Islet precursor cell (in vitro differentiated cells): ENCODE measurements at regions not wholly inside any gene's neighbourhood (a gene's known extent, or its start where the extent isn't known, plus 50 kb on each side); places are given as distances from the start of the nearest gene placed in this dataset.
"Not testable (repeated sequence)": the region's sequence is repeated elsewhere in the genome, so short reads cannot be mapped to it uniquely, and the experiment has no call there.

Source experiments
- DNase-seq: peaks from one replicate; pipeline ENCODE4 v3.0.0-alpha.2; 2018

DNA sequence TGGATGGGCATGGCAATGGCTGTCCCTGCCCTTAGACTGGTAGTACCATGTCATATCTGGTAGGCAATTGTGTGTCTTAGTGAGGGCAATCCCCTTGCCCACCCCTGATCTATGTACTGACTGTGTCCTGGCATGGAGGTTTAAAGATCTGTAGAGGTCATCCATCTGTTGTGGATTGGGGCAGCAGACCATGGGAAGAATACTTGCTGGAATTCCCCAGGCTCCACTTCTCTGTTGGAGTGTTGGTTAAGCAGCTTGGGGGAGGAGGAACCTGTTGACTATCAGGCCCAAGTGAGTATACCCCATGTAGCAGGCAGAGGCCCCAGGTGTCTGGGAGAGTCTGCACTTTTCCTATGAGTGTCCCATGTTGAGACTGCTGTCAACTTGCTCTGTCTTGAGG, 246.7 kb upstream of the DIPK2B start:
- DNase-seq, result no peak

- no peak for DNase-seq
These were observed 245.2 kb upstream of the DIPK2B start for GRCh38 chrX:45445745-45446412.

DNA sequence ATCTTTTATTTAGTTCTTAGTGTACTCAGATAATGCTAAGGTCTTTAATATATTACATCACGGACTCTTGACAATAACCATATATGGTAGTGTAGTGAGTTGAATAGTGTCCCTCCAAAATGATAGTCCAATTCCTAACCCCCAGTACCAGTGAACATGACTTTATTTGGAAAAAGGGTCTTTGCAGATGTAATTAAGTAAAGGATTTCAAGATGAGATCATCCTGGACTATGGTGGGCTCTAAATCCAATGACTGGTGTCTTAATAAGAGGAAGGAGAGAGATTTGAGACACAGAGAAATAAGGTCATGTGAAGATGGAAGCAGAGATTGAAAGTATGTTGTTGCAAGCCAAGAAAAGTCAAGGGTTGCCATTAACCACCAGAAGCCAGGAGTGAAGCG, 236.5 kb upstream of the DIPK2B start:
- no peak for DNase-seq

DNA sequence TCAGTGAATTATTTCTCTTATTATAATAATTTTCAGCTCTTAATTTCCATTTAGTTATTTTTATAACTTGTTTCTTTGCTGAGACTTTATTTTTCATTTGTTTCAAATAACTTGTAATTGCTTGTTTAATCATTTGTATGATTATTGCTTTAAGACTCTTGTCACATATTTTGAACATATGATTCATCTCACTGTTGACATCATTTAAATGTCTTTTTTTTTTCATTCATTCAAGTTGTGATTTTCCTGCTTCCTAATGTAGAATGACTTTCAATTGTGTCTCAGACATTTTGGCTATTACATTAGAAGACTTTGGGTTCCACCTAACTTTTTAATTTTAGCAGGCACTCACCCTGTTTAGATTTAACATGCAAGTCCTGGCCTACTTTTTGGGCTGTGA, 234.8 kb upstream of the DIPK2B start:
- no peak for DNase-seq

DNA sequence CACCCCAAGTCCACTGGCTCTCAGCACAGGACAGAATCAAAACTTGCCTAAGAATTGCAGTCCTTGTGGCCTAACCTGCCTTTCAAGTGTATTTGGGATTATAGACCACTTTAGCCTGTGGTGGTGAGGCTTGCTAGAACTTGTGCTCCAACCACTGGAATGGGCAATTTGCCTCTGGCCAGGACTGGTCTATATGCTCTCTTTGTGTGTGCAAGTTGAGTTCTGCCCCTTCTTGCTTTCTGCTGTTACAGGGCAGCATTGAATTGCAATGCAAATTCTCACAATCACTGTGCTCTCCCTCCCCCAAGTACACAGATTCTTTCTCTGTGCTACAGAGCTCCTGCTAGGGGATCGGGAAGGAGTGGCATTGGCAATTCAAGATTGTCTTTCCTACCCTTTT, 233.6 kb upstream of the DIPK2B start:
- peak; percentile 54 for DNase-seq

DNA sequence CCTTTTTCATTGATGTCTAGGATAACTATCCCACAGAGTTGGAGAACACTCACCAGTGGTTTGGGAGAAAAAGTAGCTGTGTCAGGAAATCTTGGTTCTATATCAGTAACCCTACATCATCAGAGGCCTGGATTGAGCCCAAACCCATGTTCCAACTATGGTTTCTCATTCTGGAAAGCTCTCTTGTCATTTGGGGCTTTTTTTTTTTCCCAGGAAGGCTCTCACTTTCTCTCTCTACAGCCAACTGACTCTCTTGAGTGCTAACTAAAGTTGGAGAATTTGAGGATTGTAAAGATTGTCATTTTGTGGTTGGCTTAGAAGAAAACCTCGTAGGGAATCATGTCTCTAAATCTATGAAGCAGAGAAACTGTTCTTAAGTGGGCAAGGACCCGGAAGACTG, 228.2 kb upstream of the DIPK2B start:
- DNase-seq, result no peak

DNA sequence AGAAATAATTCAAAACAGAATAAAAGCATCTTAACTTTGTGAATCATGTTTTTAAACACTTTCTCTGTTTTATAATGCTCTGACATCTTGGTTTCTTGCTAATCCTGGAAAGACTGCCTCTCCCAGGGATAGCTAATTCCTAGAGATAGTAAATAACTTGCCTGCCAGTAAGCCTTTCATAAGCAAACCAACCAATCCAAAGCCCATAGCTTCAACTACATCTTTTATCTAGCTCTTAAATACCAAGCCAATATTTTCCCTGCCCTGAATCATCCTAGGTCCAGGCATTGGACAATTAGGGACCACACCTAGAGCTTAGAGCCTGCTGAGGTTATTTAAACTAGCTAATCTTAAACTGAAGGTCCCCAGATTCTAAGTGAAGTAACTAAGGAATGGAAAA, 223.7 kb upstream of the DIPK2B start:
- DNase-seq, result no peak

GRCh38 chrX:45422216-45422925, 221.7 kb upstream of the DIPK2B start:
- no peak for DNase-seq

DNA sequence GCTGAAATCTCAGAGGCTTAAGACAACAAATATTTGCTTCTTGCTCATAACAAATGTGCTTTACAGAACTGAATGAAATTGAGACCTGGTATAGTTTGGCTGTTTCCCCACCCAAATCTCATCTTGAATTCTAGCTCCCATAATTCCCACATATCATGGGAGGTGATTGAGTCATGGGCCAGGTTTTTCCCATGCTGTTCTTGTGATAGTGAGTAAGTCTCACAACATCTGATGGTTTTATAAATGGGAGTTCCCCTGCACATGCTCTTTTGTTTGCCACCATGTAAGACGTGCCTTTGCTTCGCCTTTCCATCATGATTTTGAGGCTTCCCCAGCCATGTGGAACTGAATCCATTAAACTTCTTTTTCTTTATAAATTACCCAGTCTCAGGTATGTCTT, 221.1 kb upstream of the DIPK2B start:
- no peak for DNase-seq

DNA sequence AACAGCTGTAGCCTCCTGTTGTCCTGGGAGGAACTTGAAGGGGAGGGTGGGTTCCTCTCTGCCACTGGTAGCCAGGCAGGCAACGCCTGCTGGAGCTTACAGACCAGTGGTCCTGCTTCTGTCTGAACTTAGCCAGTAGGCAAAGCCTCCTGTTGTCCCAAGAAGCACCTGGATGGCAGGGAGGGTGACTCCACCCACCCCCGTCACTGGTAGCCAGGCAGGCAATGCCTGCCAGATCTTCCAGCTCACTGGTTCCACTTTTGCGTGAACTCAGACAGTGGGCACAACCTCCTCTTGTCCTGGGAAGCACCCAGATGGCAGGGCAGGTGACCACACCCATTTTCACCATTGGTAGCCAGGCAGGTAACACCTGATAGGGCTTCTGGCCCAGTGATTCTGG, 203.5 kb upstream of the DIPK2B start:
- DNase-seq, result no peak

- DNase-seq, result no peak
These were observed 201.2 kb upstream of the DIPK2B start for GRCh38 chrX:45401923-45402322.

DNA sequence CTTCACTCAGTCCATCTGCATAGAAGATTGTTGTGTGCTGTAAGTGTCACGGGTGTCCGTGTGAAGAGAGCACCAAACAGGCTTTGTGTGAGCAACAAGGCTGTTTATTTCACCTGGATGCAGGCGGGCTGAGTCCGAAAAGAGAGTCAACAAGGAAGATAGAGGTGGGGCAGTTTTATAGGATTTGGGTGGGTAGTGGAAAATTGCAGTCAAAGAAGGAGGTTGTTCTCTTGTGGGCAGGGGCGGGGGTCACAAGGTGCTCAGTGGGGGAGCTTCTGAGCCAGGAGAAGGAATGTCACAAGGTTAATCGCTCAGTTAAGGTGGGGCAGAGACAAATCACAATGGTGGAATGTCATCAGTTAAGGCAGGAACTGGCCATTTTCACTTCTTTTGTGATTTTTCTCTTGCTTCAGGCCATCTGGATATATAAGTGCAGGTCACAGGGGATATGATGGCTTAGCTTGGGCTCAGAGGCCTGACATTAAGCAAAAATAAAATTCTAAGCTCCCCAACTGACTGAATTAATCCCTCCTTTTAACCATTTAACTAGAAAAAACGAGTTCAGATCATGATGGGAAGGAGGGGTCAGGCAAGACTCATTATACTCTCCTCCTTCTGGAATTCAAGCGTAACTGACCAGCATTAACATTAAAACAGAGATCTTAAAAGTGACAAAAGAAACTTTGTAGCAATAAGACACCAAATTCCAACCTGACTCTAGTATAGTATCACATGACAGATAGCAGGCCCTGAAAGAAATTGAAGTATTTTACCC, 200.5 kb upstream of the DIPK2B start:
- DNase-seq, result not testable (repeated sequence)

GRCh38 chrX:45400027-45400779, 199.5 kb upstream of the DIPK2B start:
- no peak for DNase-seq

DNA sequence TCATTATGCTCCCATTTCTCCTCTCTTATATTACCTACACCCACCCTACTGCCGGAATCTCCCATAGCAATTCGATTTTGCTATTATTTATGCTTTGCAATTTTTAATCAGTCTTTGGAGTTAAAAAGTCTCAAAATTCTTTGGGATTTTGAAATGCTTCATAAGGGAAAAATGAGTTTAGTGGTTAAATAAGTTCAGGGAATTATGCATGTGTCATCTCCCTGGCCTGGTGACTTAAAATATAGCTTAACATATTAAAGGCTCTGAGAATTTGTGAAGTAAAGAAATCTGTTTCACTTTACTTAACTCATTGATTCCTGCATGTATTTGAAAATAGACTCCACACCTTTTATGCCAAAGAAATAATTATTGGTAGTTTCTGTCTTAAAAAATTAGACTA, 185.1 kb upstream of the DIPK2B start:
- no peak for DNase-seq

DNA sequence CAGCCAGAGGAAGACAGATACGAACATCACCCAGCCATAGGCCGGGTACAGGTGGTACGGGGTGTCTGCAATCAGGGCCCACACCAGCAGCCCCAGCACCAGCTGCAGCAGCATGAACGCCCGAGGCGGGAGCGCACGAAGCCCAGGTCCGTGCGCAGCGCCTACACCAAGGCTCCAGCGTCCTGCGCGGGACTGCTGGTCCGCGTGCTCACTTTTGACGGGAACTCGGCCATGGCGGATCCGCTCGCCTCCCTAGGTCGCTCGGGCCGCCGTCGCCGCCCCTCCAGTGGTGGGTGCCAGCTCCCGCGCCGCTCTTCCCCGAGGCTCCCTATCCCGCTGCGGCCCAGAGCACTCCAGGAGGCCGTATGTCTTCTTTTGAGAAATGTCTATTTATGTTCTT, 181.2 kb upstream of the DIPK2B start:
- no peak for DNase-seq

DNA sequence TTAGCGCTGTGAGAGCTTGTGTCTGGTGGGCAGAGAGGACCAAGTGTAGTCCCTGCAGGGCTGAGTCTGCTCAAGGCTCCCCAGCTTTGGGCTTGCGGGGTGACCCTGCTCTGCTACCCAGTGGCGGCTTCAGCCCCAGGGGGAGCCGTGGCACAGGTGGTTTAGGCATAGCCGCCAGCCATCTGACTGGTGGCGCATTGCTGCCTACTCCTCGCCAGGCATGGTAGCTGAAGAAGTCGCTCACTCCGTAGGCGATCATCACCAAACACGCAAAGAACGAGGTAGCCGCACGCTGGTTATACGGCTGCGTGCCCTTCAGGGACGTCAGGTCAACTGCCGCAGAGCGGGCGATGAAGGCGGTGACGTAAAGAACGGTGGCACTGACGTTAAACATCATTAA, 180.7 kb upstream of the DIPK2B start:
- DNase-seq, result no peak

GRCh38 chrX:45379236-45379635, 178.6 kb upstream of the DIPK2B start:
- no peak for DNase-seq

- DNase-seq, result no peak
These were observed 171.5 kb upstream of the DIPK2B start for GRCh38 chrX:45372151-45372550.

- no peak for DNase-seq
These were observed 168.0 kb upstream of the DIPK2B start for GRCh38 chrX:45368705-45369104.

DNA sequence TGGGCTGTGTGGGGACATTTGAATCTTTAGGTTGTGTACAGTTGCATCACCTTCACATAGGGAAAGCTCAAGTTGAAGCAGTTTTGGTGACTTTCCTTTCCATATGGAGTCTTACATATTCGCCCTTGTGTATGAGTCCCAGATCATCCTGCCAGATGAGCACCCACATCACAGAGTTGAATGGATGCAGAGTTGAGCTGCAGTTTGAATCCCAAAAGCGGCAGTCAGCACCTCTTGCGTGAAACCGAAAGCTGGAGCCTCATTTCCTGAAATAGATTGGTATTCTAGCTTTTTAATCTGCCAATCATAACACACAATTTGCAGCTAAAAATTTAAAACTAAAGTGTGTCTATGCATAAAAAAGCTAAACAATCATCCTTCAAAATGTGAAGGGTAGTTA, 162.9 kb upstream of the DIPK2B start:
- DNase-seq, result no peak

GRCh38 chrX:45360571-45360970, 159.9 kb upstream of the DIPK2B start:
- DNase-seq, result no peak

- DNase-seq, result no peak
These were observed 157.7 kb upstream of the DIPK2B start for GRCh38 chrX:45358392-45358791.

GRCh38 chrX:45353456-45353855, 152.8 kb upstream of the DIPK2B start:
- no peak for DNase-seq
